ENCODE measurements at regions not wholly inside any gene's neighbourhood (a gene's known extent, or its start where the extent isn't known, plus 50 kb on each side); places are given as distances from the start of the nearest gene placed in this dataset.
"Not testable (repeated sequence)": the region's sequence is repeated elsewhere in the genome, so short reads cannot be mapped to it uniquely, and the experiment has no call there.

- Histone ChIP-seq H3K4me1 (ENCODE audit: insufficient read depth, insufficient read length) (no peaks in the 10 kb centered on the region), H3K36me3 (ENCODE audit: insufficient read depth, insufficient read length, low read length) (no peaks in the 10 kb centered on the region), H3K9me3 (ENCODE audit: insufficient read depth, low read length) (no peaks in the 10 kb centered on the region; the same call in 1 of the 2 replicates), H3K9ac (ENCODE audit: insufficient read length, low read depth) (no peak overlapping the region), H3K27me3 (ENCODE audit: insufficient read depth, insufficient read length) (no peaks in the 10 kb centered on the region), H3K4me3 (ENCODE audit: insufficient read length, low read depth) (no peak overlapping the region)
- DNase-seq (ENCODE audit: low read depth, low spot score), result no peak
- no peak for TF ChIP-seq YY1 (IDR thresholded peaks at IDR 0.05; ENCODE audit: insufficient read depth, insufficient read length)
- no peak for TF ChIP-seq ZNF274 (IDR thresholded peaks at IDR 0.05; ENCODE audit: low read depth, low read length)
- TF ChIP-seq SUZ12 (IDR thresholded peaks at IDR 0.05; ENCODE audit: extremely low read depth, insufficient read depth, insufficient read length), result no peak
Measured at GRCh38 chr9:84070590-84070989, 90.0 kb downstream of the RMI1 start.

DNA sequence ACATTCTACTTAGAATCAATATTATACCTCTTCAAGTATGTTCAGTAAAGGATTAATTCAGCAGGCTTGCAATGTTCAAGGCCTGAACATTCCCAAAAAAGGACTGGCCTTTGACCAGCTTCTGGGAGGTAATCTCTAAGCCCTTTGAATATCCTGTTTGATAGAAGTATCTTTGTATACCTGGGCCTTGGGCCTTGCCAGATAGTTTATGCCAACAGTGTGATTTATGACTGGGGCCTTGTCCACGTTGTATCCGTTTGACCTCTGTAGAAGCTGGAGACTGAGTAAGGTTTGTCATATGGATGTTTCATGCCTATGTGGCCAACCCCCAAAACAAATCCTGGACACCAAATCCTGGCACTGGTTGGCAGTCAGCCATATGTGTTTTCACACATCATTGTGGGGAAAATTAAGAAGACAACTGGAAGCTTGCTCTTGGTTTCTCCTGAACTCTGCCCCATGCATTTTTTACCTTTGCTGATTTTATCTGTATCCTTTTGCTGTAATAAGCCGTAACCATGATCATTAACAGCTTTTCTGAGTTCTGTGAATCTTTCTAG is 92.1 kb downstream of the RMI1 start:
- DNase-seq (ENCODE audit: low read depth, low spot score), result no peak
- Histone ChIP-seq H3K9me3 (ENCODE audit: insufficient read depth, low read length) (no peaks in the 10 kb centered on the region; the same call in 1 of the 2 replicates), H3K9ac (ENCODE audit: insufficient read length, low read depth) (no peak overlapping the region), H3K36me3 (ENCODE audit: insufficient read depth, insufficient read length, low read length) (no peaks in the 10 kb centered on the region), H3K4me1 (ENCODE audit: insufficient read depth, insufficient read length) (no peaks in the 10 kb centered on the region), H3K4me3 (ENCODE audit: insufficient read length, low read depth) (no peak overlapping the region), H3K27me3 (ENCODE audit: insufficient read depth, insufficient read length) (no peaks in the 10 kb centered on the region)
- TF ChIP-seq YY1 (IDR thresholded peaks at IDR 0.05; ENCODE audit: insufficient read depth, insufficient read length) (no peak), ZNF274 (IDR thresholded peaks at IDR 0.05; ENCODE audit: low read depth, low read length) (no peak), SUZ12 (IDR thresholded peaks at IDR 0.05; ENCODE audit: extremely low read depth, insufficient read depth, insufficient read length) (no peak)

DNA sequence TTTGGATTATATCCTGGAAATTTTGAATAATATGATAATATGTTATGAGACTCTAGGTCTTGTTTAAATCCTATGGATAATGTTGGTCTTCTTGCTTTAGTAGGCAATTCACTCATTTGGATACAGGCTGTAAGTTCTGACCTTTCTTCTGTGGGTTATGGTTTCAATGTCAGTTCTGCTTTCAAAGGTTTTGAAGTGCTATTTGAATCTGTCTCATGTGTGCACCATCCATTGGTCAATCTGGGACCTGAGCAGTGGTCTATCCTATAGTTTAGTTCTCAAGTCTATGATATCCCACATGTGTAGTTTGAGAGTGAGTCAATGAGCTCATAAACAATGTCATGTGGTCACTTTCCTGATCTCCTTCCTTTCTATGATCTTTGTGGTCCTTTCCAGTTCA is 94.4 kb downstream of the RMI1 start:
- H3K9ac ChIP-seq (ENCODE audit: insufficient read length, low read depth), result no peak overlapping the region
- H3K36me3 ChIP-seq (ENCODE audit: insufficient read depth, insufficient read length, low read length), result no peaks in the 10 kb centered on the region
- no peaks in the 10 kb centered on the region; the same call in 1 of the 2 replicates for H3K9me3 ChIP-seq (ENCODE audit: insufficient read depth, low read length)
- no peaks in the 10 kb centered on the region for H3K27me3 ChIP-seq (ENCODE audit: insufficient read depth, insufficient read length)
- TF ChIP-seq YY1 (IDR thresholded peaks at IDR 0.05; ENCODE audit: insufficient read depth, insufficient read length) (no peak), SUZ12 (IDR thresholded peaks at IDR 0.05; ENCODE audit: extremely low read depth, insufficient read depth, insufficient read length) (no peak), ZNF274 (IDR thresholded peaks at IDR 0.05; ENCODE audit: low read depth, low read length) (no peak)
- H3K4me1 ChIP-seq (ENCODE audit: insufficient read depth, insufficient read length), result no peaks in the 10 kb centered on the region
- H3K4me3 ChIP-seq (ENCODE audit: insufficient read length, low read depth), result no peak overlapping the region
- no peak for DNase-seq (ENCODE audit: low read depth, low spot score)

- no peak for DNase-seq (ENCODE audit: low read depth, low spot score)
- Histone ChIP-seq H3K9me3 (ENCODE audit: insufficient read depth, low read length) (no peaks in the 10 kb centered on the region), H3K27me3 (ENCODE audit: insufficient read depth, insufficient read length) (no peaks in the 10 kb centered on the region), H3K36me3 (ENCODE audit: insufficient read depth, insufficient read length, low read length) (no peaks in the 10 kb centered on the region), H3K4me1 (ENCODE audit: insufficient read depth, insufficient read length) (no peaks in the 10 kb centered on the region), H3K4me3 (ENCODE audit: insufficient read length, low read depth) (no peak overlapping the region), H3K9ac (ENCODE audit: insufficient read length, low read depth) (no peak overlapping the region)
- TF ChIP-seq ZNF274 (IDR thresholded peaks at IDR 0.05; ENCODE audit: low read depth, low read length), result no peak
- no peak for TF ChIP-seq SUZ12 (IDR thresholded peaks at IDR 0.05; ENCODE audit: extremely low read depth, insufficient read depth, insufficient read length)
- TF ChIP-seq YY1 (IDR thresholded peaks at IDR 0.05; ENCODE audit: insufficient read depth, insufficient read length), result no peak
Measured at GRCh38 chr9:84076384-84076783, 95.8 kb downstream of the RMI1 start.

GRCh38 chr9:84077816-84078215 is 97.2 kb downstream of the RMI1 start:
- H3K9ac ChIP-seq (ENCODE audit: insufficient read length, low read depth); H3K9me3 ChIP-seq (ENCODE audit: insufficient read depth, low read length); H3K4me3 ChIP-seq (ENCODE audit: insufficient read length, low read depth); H3K4me1 ChIP-seq (ENCODE audit: insufficient read depth, insufficient read length); H3K27me3 ChIP-seq (ENCODE audit: insufficient read depth, insufficient read length); H3K36me3 ChIP-seq (ENCODE audit: insufficient read depth, insufficient read length, low read length); DNase-seq (ENCODE audit: low read depth, low spot score): not testable (repeated sequence)

- H3K4me3 ChIP-seq (ENCODE audit: insufficient read length, low read depth), result no peak overlapping the region
- no peaks in the 10 kb centered on the region for H3K27me3 ChIP-seq (ENCODE audit: insufficient read depth, insufficient read length)
- TF ChIP-seq SUZ12 (IDR thresholded peaks at IDR 0.05; ENCODE audit: extremely low read depth, insufficient read depth, insufficient read length) (no peak), YY1 (IDR thresholded peaks at IDR 0.05; ENCODE audit: insufficient read depth, insufficient read length) (no peak), ZNF274 (IDR thresholded peaks at IDR 0.05; ENCODE audit: low read depth, low read length) (no peak)
- no peaks in the 10 kb centered on the region for H3K4me1 ChIP-seq (ENCODE audit: insufficient read depth, insufficient read length)
- no peak overlapping the region for H3K9ac ChIP-seq (ENCODE audit: insufficient read length, low read depth)
- no peaks in the 10 kb centered on the region for H3K9me3 ChIP-seq (ENCODE audit: insufficient read depth, low read length)
- DNase-seq (ENCODE audit: low read depth, low spot score), result no peak
- H3K36me3 ChIP-seq (ENCODE audit: insufficient read depth, insufficient read length, low read length), result no peaks in the 10 kb centered on the region
Measured at GRCh38 chr9:84079994-84080393, 99.4 kb downstream of the RMI1 start.

- no peak for DNase-seq (ENCODE audit: low read depth, low spot score)
- Histone ChIP-seq H3K9ac (ENCODE audit: insufficient read length, low read depth) (peak overlapping the region; percentile 37), H3K36me3 (ENCODE audit: insufficient read depth, insufficient read length, low read length) (no peaks in the 10 kb centered on the region), H3K27me3 (ENCODE audit: insufficient read depth, insufficient read length) (peaks cover 53% of the 10 kb centered on the region), H3K9me3 (ENCODE audit: insufficient read depth, low read length) (no peaks in the 10 kb centered on the region), H3K4me3 (ENCODE audit: insufficient read length, low read depth) (peak overlapping the region; percentile 41), H3K4me1 (ENCODE audit: insufficient read depth, insufficient read length) (no peaks in the 10 kb centered on the region)
- TF ChIP-seq ZNF274 (IDR thresholded peaks at IDR 0.05; ENCODE audit: low read depth, low read length), result no peak
- TF ChIP-seq YY1 (IDR thresholded peaks at IDR 0.05; ENCODE audit: insufficient read depth, insufficient read length), result no peak
- peak; percentile 58 for TF ChIP-seq SUZ12 (IDR thresholded peaks at IDR 0.05; ENCODE audit: extremely low read depth, insufficient read depth, insufficient read length)
Measured at GRCh38 chr9:84101964-84102632, 121.5 kb downstream of the RMI1 start.
